Naive thymus-derived CD4-positive, alpha-beta T cell (primary cell): ENCODE measurements at regions not wholly inside any gene's neighbourhood (a gene's known extent, or its start where the extent isn't known, plus 50 kb on each side); places are given as distances from the start of the nearest gene placed in this dataset.
"Not testable (repeated sequence)": the region's sequence is repeated elsewhere in the genome, so short reads cannot be mapped to it uniquely, and the experiment has no call there.

Experiments used
- ATAC-seq: fragments of 150-1000 bp; cut with Tn5 transposase; 2 replicates; pipeline ENCODE4 v1.10.0; 2021; ENCODE audit warnings: mild to moderate bottlenecking, moderate library complexity
- CTCF ChIA-PET: fragments of 350-600 bp; sonication (Branson Sonifier 250); formaldehyde crosslinking; loops from one replicate; lab custom pipeline; 2021; ENCODE audit warnings: antibody characterized with exemption; lab: Charles Lee
- POLR2A ChIA-PET: fragments of 350-600 bp; sonication (Branson Sonifier 250); formaldehyde crosslinking; loops from one replicate; lab custom pipeline; 2021; ENCODE audit warnings: antibody characterized with exemption, inconsistent platforms; lab: Charles Lee
- DNase-seq, 9 donors: peaks; one replicate each; pipeline versions ENCODE4 v3.0.0 to v3.0.0-alpha.2; 2020 to 2022; ENCODE audit warnings: mixed read lengths in 1 of 9
- H3K27ac ChIP-seq: one replicate; pipeline ENCODE4 v1.7.0; 2013; ENCODE audit warnings: mild to moderate bottlenecking, low read depth, low read length, moderate library complexity
- H3K27me3 ChIP-seq, 2 donors: one replicate each; pipeline ENCODE4 v1.7.0; 2013; ENCODE audit warnings: low read length in 2 of 2, mild to moderate bottlenecking in 2 of 2, moderate library complexity in 2 of 2; ENCODE audit not compliant: control insufficient read depth in 2 of 2, insufficient read depth in 2 of 2
- H3K36me3 ChIP-seq, 3 experiments: 1 replicate in 2 of 3; 2 replicates in 1 of 3; pipeline ENCODE4 v1.7.0; 2013; ENCODE audit warnings: low read length in 3 of 3, mild to moderate bottlenecking in 3 of 3, moderate library complexity in 1 of 3; ENCODE audit not compliant: insufficient read depth in 3 of 3, control insufficient read depth in 2 of 3
- H3K4me1 ChIP-seq, 2 donors: one replicate each; pipeline ENCODE4 v1.7.0; 2013; ENCODE audit warnings: low read length in 2 of 2, mild to moderate bottlenecking in 2 of 2, moderate library complexity in 1 of 2; ENCODE audit not compliant: control insufficient read depth in 2 of 2, insufficient read depth in 2 of 2
- H3K4me3 ChIP-seq: 2 replicates; pipeline ENCODE4 v1.7.0; 2013; ENCODE audit warnings: mild to moderate bottlenecking, low read length
- H3K9me3 ChIP-seq, 3 experiments: 1 replicate in 2 of 3; 2 replicates in 1 of 3; pipeline ENCODE4 v1.7.0; 2013; ENCODE audit warnings: low read length in 3 of 3; ENCODE audit not compliant: control insufficient read depth in 2 of 3
- H3K27ac Mint-ChIP-seq, 9 donors: one replicate each; pipeline ENCODE4 v1.8.0; 2020 to 2022; ENCODE audit warnings: mixed read lengths in 9 of 9, mild to moderate bottlenecking in 8 of 9, moderate library complexity in 5 of 9, inconsistent platforms in 2 of 9
- H3K27me3 Mint-ChIP-seq, 5 donors: one replicate each; pipeline ENCODE4 v1.8.0; 2021 to 2022; ENCODE audit warnings: mixed read lengths in 5 of 5, mild to moderate bottlenecking in 1 of 5
- H3K36me3 Mint-ChIP-seq, 5 donors: one replicate each; pipeline ENCODE4 v1.8.0; 2020 to 2022; ENCODE audit warnings: mixed read lengths in 5 of 5, mild to moderate bottlenecking in 3 of 5, inconsistent platforms in 1 of 5
- H3K4me1 Mint-ChIP-seq, 7 donors: one replicate each; pipeline ENCODE4 v1.8.0; 2020 to 2022; ENCODE audit warnings: mixed read lengths in 7 of 7, mild to moderate bottlenecking in 3 of 7, inconsistent platforms in 1 of 7
- H3K4me3 Mint-ChIP-seq, 10 donors: one replicate each; pipeline ENCODE4 v1.8.0; 2020 to 2022; ENCODE audit warnings: mild to moderate bottlenecking in 10 of 10, mixed read lengths in 10 of 10, moderate library complexity in 6 of 10, inconsistent platforms in 2 of 10
- H3K9me3 Mint-ChIP-seq, 11 donors: one replicate each; pipeline ENCODE4 v1.8.0; 2020 to 2022; ENCODE audit warnings: mixed read lengths in 11 of 11, mild to moderate bottlenecking in 4 of 11, inconsistent platforms in 1 of 11, moderate library complexity in 1 of 11
- intact Hi-C, 2 donors: fragments of 100-400 bp; cut with micrococcal nuclease; formaldehyde crosslinking; loops; one replicate each; pipeline ENCODE4 v1.15.1; 2023

GRCh38 chr21:7943534-7943933 lies 2577.8 kb upstream of the TPTE start:
- intact Hi-C loops, result not testable (repeated sequence)

DNA sequence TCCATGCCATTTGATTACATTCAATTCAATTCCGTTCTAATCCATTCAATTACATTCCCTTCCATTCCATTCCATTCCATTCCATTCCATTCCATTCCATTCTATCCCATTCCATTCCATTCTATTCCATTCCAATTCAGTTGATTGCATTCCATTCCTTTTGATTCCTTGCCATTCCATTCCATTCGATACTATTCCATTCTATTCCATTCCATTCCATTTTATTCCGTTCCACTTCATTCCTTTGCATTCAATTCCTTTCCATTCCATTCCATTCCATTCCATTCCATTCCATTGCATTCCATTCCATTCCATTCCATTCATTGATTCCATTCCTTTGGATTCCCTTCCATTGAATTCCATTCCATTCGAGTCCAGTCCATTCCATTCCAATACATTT lies 2574.0 kb upstream of the TPTE start:
- H3K9me3 ChIP-seq, result peaks cover 8 to 100% (median 39%) of the 10 kb centered on the region in 3 experiments

More at GRCh38 chr21:7943534-7943933, 2577.8 kb upstream of the TPTE start:
- H3K4me3 ChIP-seq, CTCF ChIA-PET, H3K27ac ChIP-seq, H3K27me3 Mint-ChIP-seq, POLR2A ChIA-PET, H3K36me3 ChIP-seq, ATAC-seq, H3K4me3 Mint-ChIP-seq, H3K4me1 ChIP-seq, H3K27me3 ChIP-seq, H3K27ac Mint-ChIP-seq, DNase-seq: not testable (repeated sequence)
- peaks cover 0 to 100% (median 89%) of the 10 kb centered on the region in 11 donors for H3K9me3 Mint-ChIP-seq
- H3K36me3 Mint-ChIP-seq, result peaks cover 35 to 100% (median 88%) of the 10 kb centered on the region in 5 donors
- H3K9me3 ChIP-seq, result peaks cover 8 to 100% (median 41%) of the 10 kb centered on the region in 3 experiments
- peaks cover 0 to 44% (median 0%) of the 10 kb centered on the region in 7 donors for H3K4me1 Mint-ChIP-seq

DNA sequence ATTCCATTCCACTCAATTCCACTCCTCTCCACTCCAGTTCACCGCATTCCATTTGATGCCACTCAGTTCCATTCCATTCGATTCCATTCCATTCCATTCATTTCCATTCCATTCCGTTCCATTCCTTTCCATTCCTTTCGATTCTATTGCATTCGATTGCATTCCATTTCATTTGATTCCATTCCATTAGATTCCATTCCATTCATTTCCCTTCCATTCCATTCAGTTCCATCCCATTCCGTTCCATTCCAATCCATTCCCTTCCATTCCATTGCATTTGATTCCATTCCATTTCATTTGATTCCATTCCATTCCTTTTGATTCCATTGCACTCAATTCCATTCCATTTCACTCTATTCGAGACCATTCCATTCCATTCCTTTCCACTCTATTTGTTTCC lies 2572.7 kb upstream of the TPTE start:
- intact Hi-C loops, DNase-seq, H3K4me1 ChIP-seq, H3K27me3 Mint-ChIP-seq, H3K27ac ChIP-seq, H3K27me3 ChIP-seq, H3K4me3 ChIP-seq, H3K36me3 ChIP-seq, POLR2A ChIA-PET, CTCF ChIA-PET, ATAC-seq: not testable (repeated sequence)
- H3K4me3 Mint-ChIP-seq, result peak overlapping the region in 1 of 10 donors; percentile 4
- peaks cover 0 to 100% (median 94%) of the 10 kb centered on the region in 11 donors for H3K9me3 Mint-ChIP-seq
- peaks cover 45 to 100% (median 98%) of the 10 kb centered on the region in 5 donors for H3K36me3 Mint-ChIP-seq
- H3K27ac Mint-ChIP-seq, result peak overlapping the region in 2 of 9 donors; percentile 7 to 18
- peaks cover 8 to 100% (median 48%) of the 10 kb centered on the region in 3 experiments for H3K9me3 ChIP-seq
- H3K4me1 Mint-ChIP-seq, result peaks cover 0 to 51% (median 0%) of the 10 kb centered on the region in 7 donors

More for the DNA sequence above, 2574.0 kb upstream of the TPTE start:
- no peaks in the 10 kb centered on the region for H3K36me3 ChIP-seq
- CTCF ChIA-PET, result no interaction called here
- DNase-seq (no peak), ATAC-seq (no peak)
- H3K4me1 ChIP-seq, result no peaks in the 10 kb centered on the region
- Mint-ChIP-seq H3K9me3 (peaks cover 0 to 100% (median 92%) of the 10 kb centered on the region in 11 donors), H3K27me3 (no peaks in the 10 kb centered on the region), H3K4me3 (peak overlapping the region in 2 of 10 donors; percentile 0 to 12), H3K36me3 (peaks cover 43 to 100% (median 97%) of the 10 kb centered on the region in 5 donors), H3K27ac (no peak overlapping the region), H3K4me1 (peaks cover 0 to 62% (median 0%) of the 10 kb centered on the region in 7 donors)
- no peak overlapping the region for H3K27ac ChIP-seq
- no peak overlapping the region for H3K4me3 ChIP-seq
- H3K27me3 ChIP-seq, result no peaks in the 10 kb centered on the region
- POLR2A ChIA-PET, result no interaction called here
- intact Hi-C loops, result no loop called here

- POLR2A ChIA-PET, H3K4me3 Mint-ChIP-seq, H3K27me3 Mint-ChIP-seq, intact Hi-C loops, H3K36me3 ChIP-seq, H3K27ac ChIP-seq, H3K4me1 ChIP-seq, H3K27me3 ChIP-seq, CTCF ChIA-PET, H3K4me3 ChIP-seq, DNase-seq, ATAC-seq, H3K27ac Mint-ChIP-seq: not testable (repeated sequence)
- Mint-ChIP-seq H3K4me1 (peaks cover 0 to 42% (median 0%) of the 10 kb centered on the region in 7 donors), H3K9me3 (peaks cover 0 to 100% (median 92%) of the 10 kb centered on the region in 11 donors), H3K36me3 (peaks cover 48 to 100% (median 97%) of the 10 kb centered on the region in 5 donors)
- H3K9me3 ChIP-seq, result peaks cover 8 to 99% (median 40%) of the 10 kb centered on the region in 3 experiments
These were observed 2571.5 kb upstream of the TPTE start for GRCh38 chr21:7949882-7950281.

- Mint-ChIP-seq H3K27me3 (no peaks in the 10 kb centered on the region), H3K4me3 (no peak overlapping the region), H3K4me1 (peaks cover 0 to 49% (median 0%) of the 10 kb centered on the region in 7 donors), H3K36me3 (peaks cover 49 to 100% (median 98%) of the 10 kb centered on the region in 5 donors), H3K9me3 (peaks cover 0 to 100% (median 95%) of the 10 kb centered on the region in 11 donors), H3K27ac (peak overlapping the region in 1 of 9 donors; percentile 1)
- ChIA-PET CTCF (no interaction called here), POLR2A (no interaction called here)
- H3K36me3 ChIP-seq, result no peaks in the 10 kb centered on the region
- no peak for ATAC-seq
- no peak overlapping the region for H3K4me3 ChIP-seq
- H3K9me3 ChIP-seq, result peaks cover 8 to 99% (median 40%) of the 10 kb centered on the region in 3 experiments
- intact Hi-C loops, result no loop called here
- no peaks in the 10 kb centered on the region for H3K27me3 ChIP-seq
- no peak overlapping the region for H3K27ac ChIP-seq
- no peaks in the 10 kb centered on the region for H3K4me1 ChIP-seq
- DNase-seq, result no peak
These were observed 2569.4 kb upstream of the TPTE start for GRCh38 chr21:7951854-7952519.

DNA sequence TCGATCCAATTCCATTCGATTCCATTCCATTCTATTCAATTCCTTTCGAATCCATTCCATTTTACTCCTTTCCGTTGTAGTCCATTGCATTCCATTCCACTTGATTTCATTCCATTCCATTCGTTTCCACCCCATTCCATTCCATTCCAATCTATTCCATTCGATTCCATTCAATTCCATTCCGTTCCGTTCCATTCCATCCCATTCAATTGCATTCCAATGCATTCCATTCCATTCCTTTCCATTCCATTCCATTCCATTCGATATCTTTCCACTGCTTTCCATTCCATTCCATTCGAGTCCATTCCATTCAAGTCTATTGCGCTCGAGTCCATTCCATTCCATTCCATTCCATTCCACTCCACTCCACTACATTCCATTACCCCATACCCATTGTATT lies 2568.7 kb upstream of the TPTE start:
- DNase-seq (no peak), ATAC-seq (no peak)
- peaks cover 0 to 100% (median 95%) of the 10 kb centered on the region in 11 donors for H3K9me3 Mint-ChIP-seq
- H3K27ac Mint-ChIP-seq, result no peak overlapping the region
- Histone ChIP-seq H3K27ac (no peak overlapping the region), H3K27me3 (no peaks in the 10 kb centered on the region), H3K36me3 (no peaks in the 10 kb centered on the region), H3K4me3 (no peak overlapping the region), H3K9me3 (peaks cover 3 to 99% (median 39%) of the 10 kb centered on the region in 3 experiments), H3K4me1 (no peaks in the 10 kb centered on the region)
- ChIA-PET POLR2A (no interaction called here), CTCF (no interaction called here)
- H3K36me3 Mint-ChIP-seq, result peaks cover 46 to 100% (median 98%) of the 10 kb centered on the region in 5 donors
- H3K27me3 Mint-ChIP-seq, result no peaks in the 10 kb centered on the region
- H3K4me1 Mint-ChIP-seq, result peaks cover 0 to 49% (median 0%) of the 10 kb centered on the region in 7 donors
- intact Hi-C loops, result no loop called here
- no peak overlapping the region for H3K4me3 Mint-ChIP-seq
